ENCODE measurements at regions not wholly inside any gene's neighbourhood (a gene's known extent, or its start where the extent isn't known, plus 50 kb on each side); places are given as distances from the start of the nearest gene placed in this dataset.

DNA sequence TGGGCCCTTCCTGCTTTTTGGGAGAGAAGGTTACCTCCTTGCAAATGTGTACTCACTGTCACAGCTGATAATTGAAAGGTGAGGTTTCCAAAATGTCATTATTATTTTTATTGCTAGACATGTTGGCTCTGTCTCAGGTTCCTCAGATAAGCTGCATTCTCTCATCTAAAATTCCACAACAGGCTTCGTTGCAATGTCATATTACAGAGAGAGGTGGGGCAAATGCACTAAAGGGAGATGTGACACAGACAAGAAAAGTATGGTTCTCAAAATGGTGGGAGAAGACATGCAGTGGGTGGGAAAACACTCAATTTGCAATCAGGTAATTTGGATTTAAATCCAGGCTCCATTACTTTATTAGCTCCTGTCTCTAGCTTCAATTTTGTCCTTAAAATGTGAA lies 256.4 kb upstream of the POU3F2 start:
- TF ChIP-seq, protein P1, sequence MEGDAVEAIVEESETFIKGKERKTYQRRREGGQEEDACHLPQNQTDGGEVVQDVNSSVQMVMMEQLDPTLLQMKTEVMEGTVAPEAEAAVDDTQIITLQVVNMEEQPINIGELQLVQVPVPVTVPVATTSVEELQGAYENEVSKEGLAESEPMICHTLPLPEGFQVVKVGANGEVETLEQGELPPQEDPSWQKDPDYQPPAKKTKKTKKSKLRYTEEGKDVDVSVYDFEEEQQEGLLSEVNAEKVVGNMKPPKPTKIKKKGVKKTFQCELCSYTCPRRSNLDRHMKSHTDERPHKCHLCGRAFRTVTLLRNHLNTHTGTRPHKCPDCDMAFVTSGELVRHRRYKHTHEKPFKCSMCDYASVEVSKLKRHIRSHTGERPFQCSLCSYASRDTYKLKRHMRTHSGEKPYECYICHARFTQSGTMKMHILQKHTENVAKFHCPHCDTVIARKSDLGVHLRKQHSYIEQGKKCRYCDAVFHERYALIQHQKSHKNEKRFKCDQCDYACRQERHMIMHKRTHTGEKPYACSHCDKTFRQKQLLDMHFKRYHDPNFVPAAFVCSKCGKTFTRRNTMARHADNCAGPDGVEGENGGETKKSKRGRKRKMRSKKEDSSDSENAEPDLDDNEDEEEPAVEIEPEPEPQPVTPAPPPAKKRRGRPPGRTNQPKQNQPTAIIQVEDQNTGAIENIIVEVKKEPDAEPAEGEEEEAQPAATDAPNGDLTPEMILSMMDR (IDR thresholded peaks at IDR 0.05) = no peak
- no peak for TF ChIP-seq EZH2 (IDR thresholded peaks at IDR 0.05; ENCODE audit: borderline replicate concordance, insufficient read depth, low read depth, low read length, poor library complexity, severe bottlenecking)

All from B cell (primary cell).